Kidney (tissue), 13 donors: ENCODE measurements at regions not wholly inside any gene's neighbourhood (a gene's known extent, or its start where the extent isn't known, plus 50 kb on each side); places are given as distances from the start of the nearest gene placed in this dataset.

Experiments
- DNase-seq, 5 donors: peaks; one replicate each; pipeline ENCODE4 v3.0.0-alpha.2; 2013 to 2020
- FAIRE-seq: peaks from 2 replicates; lab custom pipeline; 2012; peaks lifted over from hg19 to GRCh38; lab: Jason Lieb, UNC
- H3K27ac ChIP-seq, 2 donors: one replicate each; pipeline ENCODE4 v1.7.0; 2013; ENCODE audit warnings: low read depth in 2 of 2, low read length in 2 of 2, inconsistent platforms in 1 of 2
- H3K27me3 ChIP-seq: one replicate; pipeline ENCODE4 v1.7.1; 2013; ENCODE audit warnings: low read length, inconsistent platforms; ENCODE audit not compliant: control insufficient read depth, insufficient read depth
- H3K36me3 ChIP-seq, 3 donors: one replicate each; pipeline versions ENCODE4 v1.7.0 to v1.7.1; 2013; ENCODE audit warnings: low read length in 3 of 3, control low read depth in 1 of 3, inconsistent platforms in 1 of 3; ENCODE audit not compliant: insufficient read depth in 3 of 3, control insufficient read depth in 2 of 3
- H3K4me1 ChIP-seq, 3 donors: one replicate each; pipeline versions ENCODE4 v1.7.0 to v1.7.1; 2013; ENCODE audit warnings: low read length in 3 of 3, inconsistent platforms in 1 of 3, low read depth in 1 of 3; ENCODE audit not compliant: control insufficient read depth in 2 of 3, insufficient read depth in 2 of 3
- H3K4me3 ChIP-seq, 3 donors: one replicate each; pipeline versions ENCODE4 v1.7.0 to v1.8.1; 2013; ENCODE audit warnings: low read length in 3 of 3, control low read depth in 1 of 3, inconsistent platforms in 1 of 3
- H3K9ac ChIP-seq, 3 donors: one replicate each; pipeline versions ENCODE4 v1.7.0 to v1.7.1; 2013; ENCODE audit warnings: low read length in 3 of 3, control low read depth in 1 of 3, inconsistent platforms in 1 of 3
- H3K9me3 ChIP-seq, 3 donors: one replicate each; pipeline versions ENCODE4 v1.7.0 to v1.7.1; 2013; ENCODE audit warnings: low read length in 3 of 3, control low read depth in 1 of 3, inconsistent platforms in 1 of 3; ENCODE audit not compliant: control insufficient read depth in 2 of 3, insufficient read depth in 1 of 3
- CTCF ChIP-seq: IDR thresholded peaks from 3 replicates; pipeline ENCODE4 v1.5.1; 2012; ENCODE audit warnings: mild to moderate bottlenecking, moderate library complexity, borderline replicate concordance; ENCODE audit not compliant: insufficient read depth; ENCODE audit errors: extremely low read depth
- intact Hi-C: fragments of 100-400 bp; cut with DNase I; formaldehyde crosslinking; loops from one replicate; pipeline ENCODE4 v1.11.1; 2022
- donor health status: control.
- donor health status: control.
- donor health status: control.
- donor health status: control.
- donor health status: control.
- donor health status: DM: yes; HTN: yes; CAD: no.
- donor health status: Normal renal cell carcinoma (clear cell type).

- H3K4me3 ChIP-seq = no peak overlapping the region
- H3K9ac ChIP-seq = no peak overlapping the region
- H3K4me1 ChIP-seq = peaks cover 0 to 11% (median 0%) of the 10 kb centered on the region in 3 donors
- H3K36me3 ChIP-seq = no peaks in the 10 kb centered on the region
- TF ChIP-seq CTCF = no peak
- no peak overlapping the region for H3K27ac ChIP-seq
- peaks cover 0 to 5% (median 1%) of the 10 kb centered on the region in 3 donors for H3K9me3 ChIP-seq
- FAIRE-seq = no peak
- no peaks in the 10 kb centered on the region for H3K27me3 ChIP-seq
- DNase-seq = no peak
- intact Hi-C loops = no loop called here
Observed at GRCh38 chr10:78429984-78430383, 396.3 kb downstream of the RPS24 start.

DNA sequence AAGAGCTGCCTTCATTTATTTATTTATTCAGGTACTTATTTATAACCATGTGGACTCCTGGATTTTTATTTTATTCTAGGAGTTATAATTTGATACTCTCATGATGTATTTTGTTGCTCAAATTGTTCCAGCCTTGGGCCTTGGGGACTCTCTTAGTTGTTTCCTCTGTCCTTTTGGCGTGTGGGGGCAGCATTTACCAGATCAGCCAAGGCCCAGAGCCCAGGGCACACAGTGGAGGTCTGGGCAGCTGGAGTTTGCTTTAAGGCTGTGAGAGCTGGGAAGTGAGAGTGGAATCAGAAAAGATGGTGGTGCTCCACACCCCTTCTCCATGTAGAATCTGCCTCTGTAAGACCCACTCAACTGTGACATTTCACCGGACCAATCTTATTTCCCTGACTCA lies 398.9 kb downstream of the RPS24 start:
- Histone ChIP-seq H3K27me3 (no peaks in the 10 kb centered on the region), H3K9me3 (peaks cover 0 to 1% (median 0%) of the 10 kb centered on the region in 3 donors), H3K4me3 (no peak overlapping the region), H3K36me3 (no peaks in the 10 kb centered on the region), H3K9ac (no peak overlapping the region), H3K4me1 (peaks cover 0 to 11% (median 4%) of the 10 kb centered on the region in 3 donors), H3K27ac (no peak overlapping the region)
- no peak for TF ChIP-seq CTCF
- no peak for FAIRE-seq
- intact Hi-C loops = no loop called here
- DNase-seq = peak in 1 of 5 donors; percentile 50

GRCh38 chr10:78433076-78433595 lies 399.5 kb downstream of the RPS24 start:
- no peak for FAIRE-seq
- peaks cover 0 to 1% (median 0%) of the 10 kb centered on the region in 3 donors for H3K9me3 ChIP-seq
- H3K27me3 ChIP-seq = no peaks in the 10 kb centered on the region
- DNase-seq = no peak
- H3K4me1 ChIP-seq = peaks cover 0 to 11% (median 4%) of the 10 kb centered on the region in 3 donors
- no peak for TF ChIP-seq CTCF
- H3K27ac ChIP-seq = no peak overlapping the region
- H3K4me3 ChIP-seq = no peak overlapping the region
- no peaks in the 10 kb centered on the region for H3K36me3 ChIP-seq
- intact Hi-C loops = no loop called here
- H3K9ac ChIP-seq = peak overlapping the region in 1 of 3 donors; percentile 37
